ENCODE measurements at regions not wholly inside any gene's neighbourhood (a gene's known extent, or its start where the extent isn't known, plus 50 kb on each side); places are given as distances from the start of the nearest gene placed in this dataset.
"Not testable (repeated sequence)": the region's sequence is repeated elsewhere in the genome, so short reads cannot be mapped to it uniquely, and the experiment has no call there.

GRCh38 chr3:89032346-89033013 lies 74.9 kb upstream of the EPHA3 start:
- no peak overlapping the region for H3K27ac ChIP-seq (ENCODE audit: low read depth, low read length)
- 55 to 77% (median 63%) methylated on average over 1 of the region's 1 CpG for WGBS, 3 donors

GRCh38 chr3:89034723-89035122 lies 72.7 kb upstream of the EPHA3 start:
- H3K27ac ChIP-seq (ENCODE audit: low read depth, low read length): not testable (repeated sequence)
- WGBS, 3 donors: 69 to 91% (median 80%) methylated on average over 6 of the region's 6 CpGs

- H3K27ac ChIP-seq (ENCODE audit: low read depth, low read length): no peak overlapping the region
- 0 to 91% (median 41%) methylated on average over 1 of the region's 1 CpG for WGBS, 3 donors
Measured at GRCh38 chr3:89038869-89039268, 68.6 kb upstream of the EPHA3 start.

- H3K27ac ChIP-seq (ENCODE audit: low read depth, low read length): no peak overlapping the region
- 42 to 51% (median 46%) methylated on average over 3 of the region's 3 CpGs for WGBS, 3 donors
Measured at GRCh38 chr3:89042236-89042835, 65.1 kb upstream of the EPHA3 start.

GRCh38 chr3:89043406-89043932 lies 64.0 kb upstream of the EPHA3 start:
- no peak overlapping the region for H3K27ac ChIP-seq (ENCODE audit: low read depth, low read length)
- 36 to 69% (median 40%) methylated on average over 6 of the region's 6 CpGs for WGBS, 3 donors

GRCh38 chr3:89046661-89047060 lies 60.8 kb upstream of the EPHA3 start:
- 65 to 92% (median 80%) methylated on average over 1 of the region's 1 CpG for WGBS, 3 donors
- H3K27ac ChIP-seq (ENCODE audit: low read depth, low read length): no peak overlapping the region

- no peak overlapping the region for H3K27ac ChIP-seq (ENCODE audit: low read depth, low read length)
- WGBS, 3 donors: 65 to 70% (median 65%) methylated on average over 2 of the region's 2 CpGs
Measured at GRCh38 chr3:89049119-89049518, 58.3 kb upstream of the EPHA3 start.

- WGBS, 3 donors: 9 to 35% (median 25%) methylated on average over 3 of the region's 3 CpGs
- no peak overlapping the region for H3K27ac ChIP-seq (ENCODE audit: low read depth, low read length)
Measured at GRCh38 chr3:89052386-89052785, 55.0 kb upstream of the EPHA3 start.

GRCh38 chr3:89057398-89057797 lies 50.0 kb upstream of the EPHA3 start:
- 72 to 94% (median 85%) methylated on average over 4 of the region's 4 CpGs for WGBS, 3 donors
- H3K27ac ChIP-seq (ENCODE audit: low read depth, low read length): no peak overlapping the region

Data from adipose tissue (tissue), 3 donors.